HCT116 (cell line): ENCODE measurements at regions not wholly inside any gene's neighbourhood (a gene's known extent, or its start where the extent isn't known, plus 50 kb on each side); places are given as distances from the start of the nearest gene placed in this dataset.

Experiments
- ATAC-seq: fragments of 200-7000 bp; cut with Tn5 transposase; 2 replicates; pipeline ENCODE4 v1.9.1; 2020; ENCODE audit warnings: mild to moderate bottlenecking, moderate library complexity
- BruUV-seq: library from RNA; stranded (reverse); fragments of 400-500 nt; replicated peaks from 2 replicates; lab custom pipeline; 2021; lab: Mats Ljungman, UMichigan
- CTCF ChIA-PET: fragments of 300-600 bp; sonication (Branson Sonifier 250); formaldehyde crosslinking; loops from one replicate; lab custom pipeline; 2021; ENCODE audit warnings: antibody characterized with exemption; lab: Charles Lee
- POLR2A ChIA-PET: fragments of 300-600, 350-600 bp; sonication (Branson Sonifier 250); formaldehyde crosslinking; loops from one replicate; lab custom pipeline; 2021; ENCODE audit warnings: antibody characterized with exemption; lab: Charles Lee
- RAD21 ChIA-PET, 2 experiments: fragments of 300-600 bp; sonication (Branson Sonifier 250); formaldehyde crosslinking; loops; one replicate each; lab custom pipeline; 2023; ENCODE audit warnings: low total read pairs in 2 of 2; ENCODE audit not compliant: uncharacterized antibody in 2 of 2, unreplicated experiment in 2 of 2, low non-redundant PET in 1 of 2; lab: Charles Lee
- DNase-seq: peaks from one replicate; pipeline ENCODE4 v3.0.0-alpha.2; 2010; ENCODE audit warnings: low read depth, low spot score
- H2AFZ ChIP-seq: fragments of 200-600 bp; shearing (Covaris generic), sonication (generic); 2 replicates; pipeline ENCODE4 v1.6.1; 2017; ENCODE audit warnings: low read depth, mixed run types, mixed read lengths, antibody characterized with exemption, low read length; ENCODE audit not compliant: poor library complexity, severe bottlenecking
- H3K27ac ChIP-seq: 2 replicates; pipeline ENCODE4 v1.5.1; 2012; ENCODE audit warnings: low read depth, low read length
- H3K27me3 ChIP-seq: fragments of 200-600 bp; sonication (generic); 2 replicates; pipeline ENCODE4 v1.6.1; 2016; ENCODE audit warnings: mixed run types, low read length, mixed read lengths; ENCODE audit not compliant: insufficient read depth
- H3K36me3 ChIP-seq, 2 experiments: fragments of 200-500 bp in 1 of 2; fragments of 200-600 bp in 1 of 2; sonication (Bioruptor generic) in 1 of 2; sonication (generic) in 1 of 2; 2 replicates each; pipeline versions ENCODE4 v1.5.1 to v1.6.1; 2014 to 2016; ENCODE audit warnings: low read length in 2 of 2, inconsistent platforms in 1 of 2, mixed read lengths in 1 of 2, mixed run types in 1 of 2; ENCODE audit not compliant: insufficient read depth in 2 of 2, control insufficient read depth in 1 of 2
- H3K4me1 ChIP-seq, 2 experiments: fragments of 200-600 bp in 1 of 2; sonication (generic) in 1 of 2; 2 replicates each; pipeline versions ENCODE4 v1.5.1 to v1.6.1; 2012 to 2017; ENCODE audit warnings: low read length in 2 of 2, inconsistent platforms in 1 of 2, mild to moderate bottlenecking in 1 of 2, mixed read lengths in 1 of 2, mixed run types in 1 of 2, moderate library complexity in 1 of 2; ENCODE audit not compliant: insufficient read depth in 2 of 2, control insufficient read depth in 1 of 2
- H3K4me2 ChIP-seq: fragments of 200-600 bp; sonication (generic); 2 replicates; pipeline ENCODE4 v1.6.1; 2017; ENCODE audit warnings: mixed run types, low read length, mixed read lengths
- H3K4me3 ChIP-seq, 2 experiments: fragments of 200-600 bp in 1 of 2; sonication (generic) in 1 of 2; replicated peaks in 1 of 2; 2 replicates each; pipeline ENCODE4 v1.5.1; 2011 to 2016; ENCODE audit warnings: low read length in 2 of 2, control low read depth in 1 of 2, low read depth in 1 of 2, mild to moderate bottlenecking in 1 of 2, mixed read lengths in 1 of 2, mixed run types in 1 of 2
- H3K79me2 ChIP-seq: fragments of 200-600 bp; sonication (generic); 2 replicates; pipeline ENCODE4 v1.6.1; 2017; ENCODE audit warnings: mild to moderate bottlenecking, mixed run types, low read length, moderate library complexity, mixed read lengths; ENCODE audit not compliant: insufficient read depth
- H3K9ac ChIP-seq: fragments of 200-600 bp; sonication (generic); 2 replicates; pipeline ENCODE4 v1.6.1; 2016; ENCODE audit warnings: low read length, mixed read lengths
- H3K9me2 ChIP-seq: fragments of 200-600 bp; sonication (generic), shearing (Covaris generic); 2 replicates; pipeline ENCODE4 v1.6.1; 2017; ENCODE audit warnings: mixed run types, mild to moderate bottlenecking, moderate library complexity; ENCODE audit not compliant: insufficient read depth
- H3K9me3 ChIP-seq, 2 experiments: fragments of 200-500 bp in 1 of 2; fragments of 200-600 bp in 1 of 2; sonication (Bioruptor generic) in 1 of 2; sonication (generic) in 1 of 2; 2 replicates each; pipeline ENCODE4 v1.6.1; 2014 to 2017; ENCODE audit warnings: low read length in 2 of 2, mixed read lengths in 2 of 2, inconsistent platforms in 1 of 2, low read depth in 1 of 2, mild to moderate bottlenecking in 1 of 2, mixed run types in 1 of 2, moderate library complexity in 1 of 2; ENCODE audit not compliant: control insufficient read depth in 1 of 2, insufficient read depth in 1 of 2
- H4K20me1 ChIP-seq: fragments of 200-600 bp; sonication (generic), shearing (Covaris generic); 2 replicates; pipeline ENCODE4 v1.6.1; 2017; ENCODE audit warnings: mixed run types, mild to moderate bottlenecking, moderate library complexity; ENCODE audit not compliant: insufficient read depth
- ELF1 ChIP-seq: IDR thresholded peaks from 2 replicates; pipeline ENCODE4 v1.6.1; 2012; ENCODE audit warnings: low read depth, borderline replicate concordance
- EZH2 ChIP-seq: fragments of 200-600 bp; sonication (generic); IDR thresholded peaks from 2 replicates; pipeline ENCODE4 v1.6.1; 2017; ENCODE audit warnings: antibody characterized with exemption, mixed run types
- REST ChIP-seq: IDR thresholded peaks from 2 replicates; pipeline ENCODE4 v1.6.1; 2012; ENCODE audit warnings: low read depth
- SRF ChIP-seq: IDR thresholded peaks from 2 replicates; pipeline ENCODE4 v1.6.1; 2012; ENCODE audit warnings: low read depth
- intact Hi-C: fragments of 100-400 bp; cut with micrococcal nuclease; formaldehyde crosslinking; loops from 2 replicates; pipeline ENCODE4 v1.10.0; 2022

DNA sequence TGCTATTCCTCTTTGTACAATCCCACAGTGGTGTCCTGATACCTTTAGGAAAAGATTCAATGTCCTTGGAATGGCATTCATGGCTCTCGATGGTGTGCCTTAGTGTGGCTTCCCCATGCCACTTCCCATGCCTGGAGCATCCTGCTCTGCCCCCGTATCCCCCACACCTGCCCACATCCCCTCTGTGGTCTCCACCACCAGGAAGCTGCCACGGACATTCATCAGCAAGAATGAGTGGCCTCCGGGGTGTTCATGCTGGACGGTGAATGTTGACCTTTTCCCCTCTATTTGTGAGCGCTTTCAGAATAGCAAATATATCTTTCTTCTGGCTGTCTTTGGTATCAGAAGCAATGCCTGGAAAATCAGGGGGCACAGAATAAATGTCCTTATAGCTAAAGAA lies 262.0 kb upstream of the NRP1 start:
- BruUV-seq = no TSS peak

More for the DNA sequence above, 262.0 kb upstream of the NRP1 start:
- Histone ChIP-seq H3K4me2 (no peak overlapping the region), H3K9ac (no peak overlapping the region), H3K4me3 (no peak overlapping the region), H3K4me1 (no peaks in the 10 kb centered on the region), H3K79me2 (no peaks in the 10 kb centered on the region), H3K9me2 (no peaks in the 10 kb centered on the region), H3K27ac (no peak overlapping the region), H3K36me3 (no peaks in the 10 kb centered on the region), H3K27me3 (no peaks in the 10 kb centered on the region), H3K9me3 (no peaks in the 10 kb centered on the region; a peak in 1 of 4 replicates), H4K20me1 (no peaks in the 10 kb centered on the region)
- ChIA-PET RAD21 (no interaction called here), POLR2A (no interaction called here), CTCF (no interaction called here)
- ATAC-seq (no peak), DNase-seq (no peak)
- no peak for TF ChIP-seq REST
- no peak for TF ChIP-seq SRF
- TF ChIP-seq EZH2 = no peak
- TF ChIP-seq ELF1 = no peak
- TF ChIP-seq, all 23 proteins: peak for 0
- H2AFZ ChIP-seq = no peak overlapping the region
- intact Hi-C loops = no loop called here
